Cardiac fibroblast (primary cell): ENCODE measurements at regions not wholly inside any gene's neighbourhood (a gene's known extent, or its start where the extent isn't known, plus 50 kb on each side); places are given as distances from the start of the nearest gene placed in this dataset.
A peak's percentile ranks its signal among the peaks of the same experiment; 100 is the strongest.

Experiments
- DNase-seq, 2 donors: peaks; one replicate each; pipeline versions ENCODE4 v3.0.0 to v3.0.0-alpha.2; 2010; ENCODE audit warnings: low read depth in 2 of 2
- H3K4me3 ChIP-seq, 2 donors: replicated peaks in 1 of 2; 1 replicate in 1 of 2; 2 replicates in 1 of 2; pipeline ENCODE4 v1.5.1; 2011; ENCODE audit warnings: low read depth in 2 of 2, low read length in 2 of 2, mild to moderate bottlenecking in 2 of 2, moderate library complexity in 1 of 2
- TF ChIP-seq, protein P1 (sequence below): IDR thresholded peaks from one replicate; pipeline ENCODE4 v1.5.1; 2011; ENCODE audit warnings: low read depth, mild to moderate bottlenecking, low read length, inconsistent platforms

GRCh38 chr16:86217001-86217890 is 293.1 kb upstream of the FOXF1 start:
- TF ChIP-seq, protein P1, sequence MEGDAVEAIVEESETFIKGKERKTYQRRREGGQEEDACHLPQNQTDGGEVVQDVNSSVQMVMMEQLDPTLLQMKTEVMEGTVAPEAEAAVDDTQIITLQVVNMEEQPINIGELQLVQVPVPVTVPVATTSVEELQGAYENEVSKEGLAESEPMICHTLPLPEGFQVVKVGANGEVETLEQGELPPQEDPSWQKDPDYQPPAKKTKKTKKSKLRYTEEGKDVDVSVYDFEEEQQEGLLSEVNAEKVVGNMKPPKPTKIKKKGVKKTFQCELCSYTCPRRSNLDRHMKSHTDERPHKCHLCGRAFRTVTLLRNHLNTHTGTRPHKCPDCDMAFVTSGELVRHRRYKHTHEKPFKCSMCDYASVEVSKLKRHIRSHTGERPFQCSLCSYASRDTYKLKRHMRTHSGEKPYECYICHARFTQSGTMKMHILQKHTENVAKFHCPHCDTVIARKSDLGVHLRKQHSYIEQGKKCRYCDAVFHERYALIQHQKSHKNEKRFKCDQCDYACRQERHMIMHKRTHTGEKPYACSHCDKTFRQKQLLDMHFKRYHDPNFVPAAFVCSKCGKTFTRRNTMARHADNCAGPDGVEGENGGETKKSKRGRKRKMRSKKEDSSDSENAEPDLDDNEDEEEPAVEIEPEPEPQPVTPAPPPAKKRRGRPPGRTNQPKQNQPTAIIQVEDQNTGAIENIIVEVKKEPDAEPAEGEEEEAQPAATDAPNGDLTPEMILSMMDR = no peak
- no peak overlapping the region for H3K4me3 ChIP-seq
- DNase-seq = no peak

- H3K4me3 ChIP-seq = no peak overlapping the region
- TF ChIP-seq, protein P1 = no peak
- DNase-seq = no peak
Measured at GRCh38 chr16:86217891-86218270, 292.4 kb upstream of the FOXF1 start.

- TF ChIP-seq, protein P1 = no peak
- H3K4me3 ChIP-seq = no peak overlapping the region
- no peak for DNase-seq
Measured at GRCh38 chr16:86218479-86219170, 291.7 kb upstream of the FOXF1 start.

GRCh38 chr16:86219655-86220445 is 290.5 kb upstream of the FOXF1 start:
- peak; percentile 12 to 37 for DNase-seq
- no peak overlapping the region for H3K4me3 ChIP-seq
- TF ChIP-seq, protein P1 = no peak

DNA sequence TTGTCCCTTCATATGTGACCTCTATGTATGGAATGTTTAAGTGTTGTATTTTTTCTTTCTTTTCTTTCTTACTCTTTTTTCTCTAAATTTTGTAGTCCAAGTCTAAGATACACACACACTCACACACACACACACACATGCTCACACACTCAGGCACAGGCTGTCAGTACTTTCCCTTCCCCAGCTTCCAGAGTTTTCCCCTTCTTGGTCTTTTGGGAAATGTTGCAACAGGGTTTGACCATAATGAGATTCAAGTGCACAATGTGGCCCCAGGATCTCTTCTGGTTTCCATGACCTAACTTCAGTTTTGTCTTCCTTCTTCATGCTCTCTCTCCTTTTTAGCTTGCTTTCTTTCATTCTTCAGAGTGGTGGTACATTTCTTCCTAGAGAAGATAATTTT is 289.8 kb upstream of the FOXF1 start:
- peak in 1 of 2 donors; percentile 6 for DNase-seq
- TF ChIP-seq, protein P1 = no peak
- no peak overlapping the region for H3K4me3 ChIP-seq

DNA sequence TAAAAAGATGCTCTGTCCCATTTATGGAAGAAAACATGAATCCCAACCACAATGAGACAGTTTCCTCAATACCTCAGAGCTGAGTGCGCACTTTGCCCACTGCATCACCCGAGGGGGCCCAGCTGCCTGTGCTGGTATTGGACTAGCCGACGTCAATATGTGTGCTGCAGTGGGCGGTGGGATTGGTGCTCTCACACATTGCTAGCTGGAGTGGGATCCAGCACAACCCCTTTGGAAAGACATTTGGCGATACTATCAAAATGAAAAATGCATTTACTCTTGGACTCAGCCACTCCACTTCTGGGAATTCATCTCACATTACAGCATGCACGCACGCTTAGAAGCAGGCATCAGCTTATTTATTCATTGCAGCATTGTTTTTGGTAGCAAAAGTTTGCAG is 289.2 kb upstream of the FOXF1 start:
- TF ChIP-seq, protein P1 = no peak
- DNase-seq = peak in 1 of 2 donors; percentile 23
- no peak overlapping the region for H3K4me3 ChIP-seq
